ENCODE measurements at regions not wholly inside any gene's neighbourhood (a gene's known extent, or its start where the extent isn't known, plus 50 kb on each side); places are given as distances from the start of the nearest gene placed in this dataset.

GRCh38 chr3:177862962-177863491, 665.7 kb upstream of the TBL1XR1 start:
- TF ChIP-seq CTCF (IDR thresholded peaks at IDR 0.05; ENCODE audit: low read depth, low read length) (no peak), MAX (IDR thresholded peaks at IDR 0.05; ENCODE audit: low read depth, low read length) (no peak), POLR2A (IDR thresholded peaks at IDR 0.05; ENCODE audit: extremely low read depth, insufficient read length) (no peak)
